A549 (cell line): ENCODE measurements at regions not wholly inside any gene's neighbourhood (a gene's known extent, or its start where the extent isn't known, plus 50 kb on each side); places are given as distances from the start of the nearest gene placed in this dataset.

ENCODE experiments used
- ATAC-seq, 2 experiments: fragments of 200-7000 bp in 1 of 2; fragments of >200 bp in 1 of 2; cut with Nextera tagmentation in 1 of 2; cut with Tn5 transposase in 1 of 2; 3 replicates each; pipeline versions ENCODE4 v1.8.0 to v1.9.1; 2018 to 2020; ENCODE audit warnings: mild to moderate bottlenecking in 1 of 2, moderate library complexity in 1 of 2
- CTCF ChIA-PET: fragments of 300-600 bp; sonication (Branson Sonifier 250); formaldehyde crosslinking; extraction: SDS; loops from one replicate; lab custom pipeline; 2021; ENCODE audit warnings: antibody characterized with exemption, inconsistent platforms; lab: Yijun Ruan, JAX
- POLR2A ChIA-PET: fragments of 350-600 bp; formaldehyde crosslinking; extraction: SDS; loops from one replicate; lab custom pipeline; 2021; ENCODE audit warnings: antibody characterized with exemption, inconsistent platforms; lab: Yijun Ruan, JAX
- DNase-seq, 2 experiments: peaks; one replicate each; pipeline versions ENCODE4 v3.0.0 to v3.0.0-alpha.2; 2011 to 2016; ENCODE audit warnings: low read depth in 1 of 2, low spot score in 1 of 2
- FAIRE-seq: peaks from 2 replicates; lab custom pipeline; 2011; peaks lifted over from hg19 to GRCh38; lab: Jason Lieb, UNC
- H3K27ac ChIP-seq, 2 experiments: fragments of >200 bp; sonication (Bioruptor Twin); formaldehyde crosslinking; 3 replicates each; pipeline ENCODE4 v1.5.1; 2016 to 2017
- H3K4me1 ChIP-seq: fragments of >200 bp; sonication (Bioruptor Twin); formaldehyde crosslinking; 3 replicates; pipeline ENCODE4 v1.6.1; 2016
- H3K4me2 ChIP-seq: fragments of >200 bp; sonication (Bioruptor Twin); formaldehyde crosslinking; 3 replicates; pipeline ENCODE4 v1.6.1; 2016
- H3K4me3 ChIP-seq: fragments of >200 bp; sonication (Bioruptor Twin); formaldehyde crosslinking; 3 replicates; pipeline ENCODE4 v1.5.1; 2016
- H3K9me3 ChIP-seq: fragments of >200 bp; sonication (Bioruptor Twin); formaldehyde crosslinking; 3 replicates; pipeline ENCODE4 v1.6.1; 2016
- BCL3 ChIP-seq: fragments of >200 bp; sonication (Bioruptor Twin); formaldehyde crosslinking; IDR thresholded peaks from 3 replicates; pipeline ENCODE4 v1.6.1; 2016
- BHLHE40 ChIP-seq: IDR thresholded peaks from 2 replicates; pipeline ENCODE4 v1.6.1; 2012; ENCODE audit warnings: low read depth, low read length, inconsistent platforms
- CEBPB ChIP-seq, 2 experiments: fragments of >200 bp in 1 of 2; sonication (Bioruptor Twin) in 1 of 2; formaldehyde crosslinking in 1 of 2; IDR thresholded peaks; 2 replicates each; pipeline ENCODE4 v1.6.1; 2012 to 2016
- CHD4 ChIP-seq: fragments of 200-600 bp; sonication (generic); IDR thresholded peaks from 2 replicates; pipeline ENCODE4 v1.6.1; 2016; ENCODE audit warnings: antibody characterized with exemption, mild to moderate bottlenecking, borderline replicate concordance
- CTCF ChIP-seq: fragments of >200 bp; sonication (Bioruptor Twin); formaldehyde crosslinking; IDR thresholded peaks from 3 replicates; pipeline ENCODE4 v1.5.1; 2016
- EHF ChIP-seq: fragments of 250-450 bp; sonication (Bioruptor Pico); IDR thresholded peaks from 2 replicates; pipeline ENCODE4 v1.5.0; 2020; ENCODE audit warnings: mild to moderate bottlenecking
- GATA3 ChIP-seq: IDR thresholded peaks from 2 replicates; pipeline ENCODE4 v1.6.1; 2012; ENCODE audit warnings: borderline replicate concordance
- KDM1A ChIP-seq: fragments of 200-600 bp; sonication (generic); IDR thresholded peaks from 2 replicates; pipeline ENCODE4 v1.6.1; 2016; ENCODE audit warnings: low read depth, mild to moderate bottlenecking
- MAFK ChIP-seq: fragments of 450-650 bp; IDR thresholded peaks from 2 replicates; pipeline ENCODE4 v1.6.1; 2014; ENCODE audit not compliant: partially characterized antibody
- MYC ChIP-seq: IDR thresholded peaks from 2 replicates; pipeline ENCODE4 v1.6.1; 2012; ENCODE audit warnings: mild to moderate bottlenecking, inconsistent platforms, low read length, improper control_type of control experiment, borderline replicate concordance
- NPAS2 ChIP-seq: fragments of 250-450 bp; sonication (Bioruptor Pico); IDR thresholded peaks from 2 replicates; pipeline ENCODE4 v1.8.0; 2022; ENCODE audit warnings: mild to moderate bottlenecking, moderate library complexity, borderline replicate concordance
- RAD21 ChIP-seq, 2 experiments: fragments of >200 bp in 1 of 2; sonication (Bioruptor Twin) in 1 of 2; formaldehyde crosslinking in 1 of 2; IDR thresholded peaks in 1 of 2; conservative IDR thresholded peaks in 1 of 2; 2 replicates in 1 of 2; 3 replicates in 1 of 2; pipeline ENCODE4 v1.6.1; 2012 to 2018; ENCODE audit warnings: inconsistent platforms in 1 of 2
- RCOR1 ChIP-seq: fragments of 150-350 bp; IDR thresholded peaks from 2 replicates; pipeline ENCODE4 v1.6.1; 2014; ENCODE audit warnings: antibody characterized with exemption, low read length, low read depth
- SMC3 ChIP-seq: fragments of >200 bp; sonication (Bioruptor Twin); formaldehyde crosslinking; IDR thresholded peaks from 3 replicates; pipeline ENCODE4 v1.6.1; 2018; ENCODE audit warnings: inconsistent platforms
- TFCP2L1 ChIP-seq: fragments of 250-450 bp; sonication (Bioruptor Pico); IDR thresholded peaks from 2 replicates; pipeline ENCODE4 v1.5.0; 2021; ENCODE audit warnings: mild to moderate bottlenecking
- TP53 ChIP-seq: fragments of 250-450 bp; sonication (Bioruptor Pico); IDR thresholded peaks from 2 replicates; pipeline ENCODE4 v1.5.0; 2021; ENCODE audit warnings: mild to moderate bottlenecking, moderate library complexity
- WGBS: methylation state at CpG from one replicate; pipeline ENCODE4 v1.1.6; 2017; ENCODE audit errors: missing lambda C conversion rate; 5-methylcytosine and 5-hydroxymethylcytosine counted together
- TF ChIP-seq, protein P1 (sequence below): fragments of 250-450 bp; sonication (Bioruptor Pico); IDR thresholded peaks from 2 replicates; pipeline ENCODE4 v1.5.0; 2020; ENCODE audit warnings: low read depth, mild to moderate bottlenecking, moderate library complexity
- TF ChIP-seq, protein P2 (sequence below): fragments of 200-600 bp; sonication (generic); IDR thresholded peaks from 2 replicates; pipeline ENCODE4 v1.6.1; 2016; ENCODE audit warnings: antibody characterized with exemption, mild to moderate bottlenecking, moderate library complexity

DNA sequence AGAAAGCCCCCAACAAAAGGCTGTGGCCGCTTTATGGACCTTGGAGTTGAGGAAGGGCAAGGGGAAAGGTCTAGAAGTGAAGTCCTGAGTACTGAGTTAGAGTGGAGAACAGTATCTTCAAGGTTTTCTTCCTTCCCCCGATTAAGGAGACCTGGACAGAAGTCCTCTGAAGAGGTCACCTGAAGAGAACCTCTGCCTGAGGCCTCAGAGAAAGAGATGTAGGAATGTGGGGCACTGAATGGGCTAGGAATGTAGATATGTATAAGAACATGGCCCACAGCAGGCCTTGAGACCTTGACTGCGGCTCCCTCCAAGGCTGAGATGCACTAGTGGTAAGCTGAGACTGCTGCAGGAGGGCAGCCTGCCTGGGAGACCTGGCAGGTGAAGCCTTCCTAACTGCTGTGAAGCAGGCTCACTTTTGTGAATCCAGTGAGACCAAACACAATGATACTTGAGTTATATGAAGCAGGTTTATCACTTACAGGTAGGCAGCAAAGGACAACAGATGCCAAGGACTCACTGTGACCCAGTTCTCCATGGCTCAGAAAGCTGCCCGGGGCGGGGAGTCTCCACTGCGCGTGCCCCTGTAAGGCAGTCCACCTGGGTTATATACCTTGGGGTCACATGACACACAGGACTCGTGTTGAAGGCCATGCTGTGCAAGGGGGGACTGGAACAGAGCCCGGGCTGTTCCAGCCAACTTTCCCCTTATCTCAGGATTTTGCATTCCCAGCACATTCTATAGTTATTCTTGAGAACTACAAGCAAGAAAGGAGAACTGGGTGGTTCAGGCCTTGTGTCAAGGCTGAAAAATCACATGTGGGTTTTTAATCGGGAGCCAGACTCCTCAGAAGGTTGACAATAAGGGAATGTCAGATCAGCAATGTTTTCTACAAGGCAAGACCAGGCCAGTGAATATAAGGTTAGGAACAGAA lies 78.8 kb upstream of the PPM1J start:
- TF ChIP-seq BHLHE40 (no peak), CEBPB (IDR thresholded peaks at IDR 0.05) (no peak), SMC3 (no peak), GATA3 (no peak)
- TF ChIP-seq, protein P1, sequence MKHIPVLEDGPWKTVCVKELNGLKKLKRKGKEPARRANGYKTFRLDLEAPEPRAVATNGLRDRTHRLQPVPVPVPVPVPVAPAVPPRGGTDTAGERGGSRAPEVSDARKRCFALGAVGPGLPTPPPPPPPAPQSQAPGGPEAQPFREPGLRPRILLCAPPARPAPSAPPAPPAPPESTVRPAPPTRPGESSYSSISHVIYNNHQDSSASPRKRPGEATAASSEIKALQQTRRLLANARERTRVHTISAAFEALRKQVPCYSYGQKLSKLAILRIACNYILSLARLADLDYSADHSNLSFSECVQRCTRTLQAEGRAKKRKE (CRISPR knock-in tag), result no peak
- Histone ChIP-seq H3K4me3 (no peak overlapping the region), H3K4me1 (no peaks in the 10 kb centered on the region; the same call in 2 of the 3 replicates), H3K4me2 (no peak overlapping the region), H3K9me3 (no peaks in the 10 kb centered on the region), H3K27ac (no peak overlapping the region)
- 76% methylated on average over 8 of the region's 10 CpGs for WGBS
- ATAC-seq (no peak), FAIRE-seq (no peak), DNase-seq (no peak)
- ChIA-PET CTCF (interaction anchor here (1.2 to 1.7 kb wide), 2 partner anchors 11 to 75 kb away, joined by 3 to 4 read pairs; a partner anchor contains a TSS), POLR2A (no interaction called here)

DNA sequence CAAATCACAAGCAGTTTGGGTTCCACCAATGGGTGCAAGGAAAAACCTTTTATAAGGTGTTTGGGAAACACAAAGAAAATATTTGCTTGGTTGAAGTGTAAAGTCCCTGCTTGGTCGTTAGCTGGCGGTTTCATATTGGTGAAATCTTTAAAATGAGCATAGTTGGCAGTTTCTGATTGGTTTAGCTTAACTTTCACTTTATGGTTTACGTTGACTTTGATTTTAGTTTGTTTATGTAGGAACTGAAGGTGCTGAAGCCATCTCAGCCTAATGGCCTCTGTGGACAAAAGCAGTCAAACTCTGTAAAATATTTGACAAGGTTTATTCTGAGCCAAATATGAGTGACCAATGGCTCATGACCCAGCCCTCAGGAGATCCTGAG lies 76.6 kb upstream of the PPM1J start:
- CTCF ChIA-PET, result interaction anchor here (1.9 to 2.0 kb wide), 2 partner anchors 13 to 75 kb away, joined by 9 to 12 read pairs; no protein-coding TSS in a partner anchor
- Histone ChIP-seq H3K4me3 (no peak overlapping the region), H3K4me2 (no peak overlapping the region), H3K9me3 (no peaks in the 10 kb centered on the region), H3K27ac (no peak overlapping the region), H3K4me1 (no peaks in the 10 kb centered on the region; the same call in 2 of the 3 replicates)
- ATAC-seq (peak in 1 of 2 experiments; percentile 26; a peak in 2 of 6 replicates), FAIRE-seq (no peak), DNase-seq (no peak)
- TF ChIP-seq SMC3 (no peak), RAD21 (conservative IDR thresholded peaks at IDR 0.05 in 1 of 2, IDR thresholded peaks at IDR 0.05 in 1 of 2) (no peak), MAFK (peak; percentile 5)
- TF ChIP-seq, protein P2, sequence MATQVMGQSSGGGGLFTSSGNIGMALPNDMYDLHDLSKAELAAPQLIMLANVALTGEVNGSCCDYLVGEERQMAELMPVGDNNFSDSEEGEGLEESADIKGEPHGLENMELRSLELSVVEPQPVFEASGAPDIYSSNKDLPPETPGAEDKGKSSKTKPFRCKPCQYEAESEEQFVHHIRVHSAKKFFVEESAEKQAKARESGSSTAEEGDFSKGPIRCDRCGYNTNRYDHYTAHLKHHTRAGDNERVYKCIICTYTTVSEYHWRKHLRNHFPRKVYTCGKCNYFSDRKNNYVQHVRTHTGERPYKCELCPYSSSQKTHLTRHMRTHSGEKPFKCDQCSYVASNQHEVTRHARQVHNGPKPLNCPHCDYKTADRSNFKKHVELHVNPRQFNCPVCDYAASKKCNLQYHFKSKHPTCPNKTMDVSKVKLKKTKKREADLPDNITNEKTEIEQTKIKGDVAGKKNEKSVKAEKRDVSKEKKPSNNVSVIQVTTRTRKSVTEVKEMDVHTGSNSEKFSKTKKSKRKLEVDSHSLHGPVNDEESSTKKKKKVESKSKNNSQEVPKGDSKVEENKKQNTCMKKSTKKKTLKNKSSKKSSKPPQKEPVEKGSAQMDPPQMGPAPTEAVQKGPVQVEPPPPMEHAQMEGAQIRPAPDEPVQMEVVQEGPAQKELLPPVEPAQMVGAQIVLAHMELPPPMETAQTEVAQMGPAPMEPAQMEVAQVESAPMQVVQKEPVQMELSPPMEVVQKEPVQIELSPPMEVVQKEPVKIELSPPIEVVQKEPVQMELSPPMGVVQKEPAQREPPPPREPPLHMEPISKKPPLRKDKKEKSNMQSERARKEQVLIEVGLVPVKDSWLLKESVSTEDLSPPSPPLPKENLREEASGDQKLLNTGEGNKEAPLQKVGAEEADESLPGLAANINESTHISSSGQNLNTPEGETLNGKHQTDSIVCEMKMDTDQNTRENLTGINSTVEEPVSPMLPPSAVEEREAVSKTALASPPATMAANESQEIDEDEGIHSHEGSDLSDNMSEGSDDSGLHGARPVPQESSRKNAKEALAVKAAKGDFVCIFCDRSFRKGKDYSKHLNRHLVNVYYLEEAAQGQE, result no peak
- POLR2A ChIA-PET, result no interaction called here
- 65% methylated on average over 3 of the region's 3 CpGs for WGBS

- no peak for FAIRE-seq
- H3K4me2 ChIP-seq, result no peak overlapping the region
- DNase-seq, result no peak
- CTCF ChIA-PET, result interaction anchor here (0.6 to 4.8 kb wide), 6 partner anchors 10 to 75 kb away, joined by 3 to 15 read pairs (median 6); a partner anchor contains a TSS
- no peak overlapping the region for H3K27ac ChIP-seq
- no peak overlapping the region for H3K4me3 ChIP-seq
- H3K9me3 ChIP-seq, result no peaks in the 10 kb centered on the region
- ATAC-seq, result no peak
- H3K4me1 ChIP-seq, result no peaks in the 10 kb centered on the region; the same call in 2 of the 3 replicates
- 90% methylated on average over 10 of the region's 10 CpGs for WGBS
- POLR2A ChIA-PET, result no interaction called here
- no peak for TF ChIP-seq BCL3
- no peak for TF ChIP-seq TFCP2L1 (CRISPR knock-in tag)
- no peak for TF ChIP-seq RCOR1
- TF ChIP-seq NPAS2 (CRISPR knock-in tag), result no peak
- no peak for TF ChIP-seq MYC
- no peak for TF ChIP-seq EHF (CRISPR knock-in tag)
- no peak for TF ChIP-seq KDM1A
- TF ChIP-seq CHD4, result no peak
- TF ChIP-seq TP53, result no peak
- TF ChIP-seq, protein P1 (CRISPR knock-in tag), result no peak
- TF ChIP-seq SMC3, result no peak
- TF ChIP-seq CTCF, result no peak
These were observed 76.0 kb upstream of the PPM1J start for GRCh38 chr1:112790920-112791722.
